GM21737 (cell line): ENCODE measurements at regions not wholly inside any gene's neighbourhood (a gene's known extent, or its start where the extent isn't known, plus 50 kb on each side); places are given as distances from the start of the nearest gene placed in this dataset.
"Not testable (repeated sequence)": the region's sequence is repeated elsewhere in the genome, so short reads cannot be mapped to it uniquely, and the experiment has no call there.

ENCODE experiments used
- ATAC-seq: cut with Tn5 transposase; IDR thresholded peaks from one replicate; pipeline ENCODE4 v1.9.1; 2021; ENCODE audit warnings: mild to moderate bottlenecking, moderate library complexity; ENCODE audit not compliant: unreplicated experiment

GRCh38 chr5:17755406-17755805, 121.1 kb downstream of the TAF11L14 start:
- ATAC-seq, result not testable (repeated sequence)

GRCh38 chr5:17761326-17761725, 127.1 kb downstream of the TAF11L14 start:
- no peak for ATAC-seq

- no peak for ATAC-seq
These were observed 129.0 kb downstream of the TAF11L14 start for GRCh38 chr5:17763301-17763700.

GRCh38 chr5:17766031-17766430, 131.8 kb downstream of the TAF11L14 start:
- no peak for ATAC-seq

GRCh38 chr5:17769277-17769676, 135.0 kb downstream of the TAF11L14 start:
- no peak for ATAC-seq

- no peak for ATAC-seq
These were observed 138.0 kb downstream of the TAF11L14 start for GRCh38 chr5:17772232-17772631.

GRCh38 chr5:17785774-17786173, 151.5 kb downstream of the TAF11L14 start:
- ATAC-seq, result no peak

GRCh38 chr5:17788351-17788750, 154.1 kb downstream of the TAF11L14 start:
- no peak for ATAC-seq

GRCh38 chr5:17794201-17794600, 159.9 kb downstream of the TAF11L14 start:
- no peak for ATAC-seq

- no peak for ATAC-seq
These were observed 160.6 kb downstream of the TAF11L14 start for GRCh38 chr5:17794815-17795214.

GRCh38 chr5:17796142-17796541, 161.9 kb downstream of the TAF11L14 start:
- ATAC-seq, result no peak

- no peak for ATAC-seq
These were observed 162.6 kb downstream of the TAF11L14 start for GRCh38 chr5:17796757-17797396.

- ATAC-seq, result no peak
These were observed 165.3 kb downstream of the TAF11L14 start for GRCh38 chr5:17799521-17799920.

GRCh38 chr5:17801595-17801994, 167.3 kb downstream of the TAF11L14 start:
- ATAC-seq, result no peak

GRCh38 chr5:17802256-17802655, 168.0 kb downstream of the TAF11L14 start:
- no peak for ATAC-seq

- no peak for ATAC-seq
These were observed 169.7 kb downstream of the TAF11L14 start for GRCh38 chr5:17803971-17804370.

GRCh38 chr5:17805227-17805825, 171.1 kb downstream of the TAF11L14 start:
- ATAC-seq, result no peak

- no peak for ATAC-seq
These were observed 172.7 kb downstream of the TAF11L14 start for GRCh38 chr5:17806818-17807468.

- ATAC-seq, result no peak
These were observed 174.3 kb downstream of the TAF11L14 start for GRCh38 chr5:17808566-17808965.

- no peak for ATAC-seq
These were observed 176.5 kb downstream of the TAF11L14 start for GRCh38 chr5:17810734-17811133.

GRCh38 chr5:17813214-17813613, 179.0 kb downstream of the TAF11L14 start:
- ATAC-seq, result no peak

GRCh38 chr5:17816505-17816904, 182.2 kb downstream of the TAF11L14 start:
- ATAC-seq, result no peak
